Stimulated activated naive CD4-positive, alpha-beta T cell (primary cell): ENCODE measurements at regions not wholly inside any gene's neighbourhood (a gene's known extent, or its start where the extent isn't known, plus 50 kb on each side); places are given as distances from the start of the nearest gene placed in this dataset.

ENCODE experiments used
- DNase-seq, 6 experiments: peaks; one replicate each; lab custom pipeline; 2025; lab: John Stamatoyannopoulos, UW

DNA sequence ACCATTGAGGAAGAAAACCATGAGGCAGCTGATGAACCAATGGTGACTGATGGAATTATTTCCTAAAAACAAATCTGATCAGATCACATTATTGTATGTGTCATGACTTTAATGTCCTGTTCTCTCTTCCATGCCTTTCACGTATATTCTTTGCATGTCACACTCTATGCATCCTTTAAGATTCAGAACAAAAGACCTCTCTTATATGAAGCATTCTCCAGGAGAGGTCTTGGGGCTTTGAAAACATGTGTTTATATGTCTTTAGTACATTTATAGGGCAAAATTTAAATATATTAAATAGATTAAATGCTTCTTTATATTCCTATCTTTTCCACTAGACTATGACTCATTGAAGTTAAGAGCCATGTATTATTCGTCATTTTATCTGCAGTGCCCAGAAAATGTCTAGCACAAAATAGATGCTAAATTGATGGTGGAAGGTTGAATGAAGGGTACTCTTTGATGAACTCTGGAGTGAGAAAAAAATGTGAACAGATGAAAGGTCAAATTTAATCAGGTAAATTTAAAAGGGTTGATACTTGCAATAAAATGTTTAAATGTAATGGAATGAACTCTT lies 196.3 kb downstream of the PSAT1 start:
- DNase-seq, result no peak

DNA sequence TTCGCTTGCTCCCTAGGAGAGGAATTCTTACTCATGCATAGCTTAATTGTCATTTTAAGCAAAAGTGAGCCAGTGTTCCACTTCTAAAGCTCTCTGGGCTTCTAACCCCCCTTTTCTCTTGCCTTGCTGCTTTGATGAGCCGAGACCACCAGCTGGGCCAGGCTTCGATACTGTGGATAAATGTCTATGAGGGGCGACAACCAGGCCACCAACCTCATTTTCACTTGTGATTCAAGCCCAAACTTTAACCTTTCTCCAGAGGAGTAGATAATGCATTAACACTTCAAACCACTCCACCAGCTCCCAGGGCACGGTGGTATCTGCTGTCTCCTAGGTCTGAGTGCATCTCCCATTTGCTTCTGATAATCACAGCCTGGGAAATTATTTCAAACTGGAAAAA lies 205.6 kb downstream of the PSAT1 start:
- DNase-seq, result no peak

DNA sequence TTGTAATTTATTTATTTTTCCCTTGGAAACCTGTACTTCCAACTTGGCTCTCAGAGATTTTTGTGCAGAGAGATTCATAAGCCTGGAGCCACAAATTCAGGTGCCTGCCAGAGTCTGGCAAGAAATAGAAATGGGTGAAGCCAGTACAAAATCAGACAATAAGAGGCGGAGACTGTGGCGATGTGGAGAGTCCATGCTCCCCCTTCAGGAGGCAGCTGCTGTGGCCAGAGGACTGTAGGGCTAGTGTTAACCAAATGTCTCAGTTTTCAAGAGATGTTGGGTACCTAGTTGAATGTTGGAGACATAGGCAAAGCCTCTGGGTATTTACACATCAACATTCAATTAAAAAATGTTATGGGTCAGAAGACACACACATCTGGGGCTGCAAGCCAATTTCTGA lies 208.6 kb downstream of the PSAT1 start:
- DNase-seq, result no peak

DNA sequence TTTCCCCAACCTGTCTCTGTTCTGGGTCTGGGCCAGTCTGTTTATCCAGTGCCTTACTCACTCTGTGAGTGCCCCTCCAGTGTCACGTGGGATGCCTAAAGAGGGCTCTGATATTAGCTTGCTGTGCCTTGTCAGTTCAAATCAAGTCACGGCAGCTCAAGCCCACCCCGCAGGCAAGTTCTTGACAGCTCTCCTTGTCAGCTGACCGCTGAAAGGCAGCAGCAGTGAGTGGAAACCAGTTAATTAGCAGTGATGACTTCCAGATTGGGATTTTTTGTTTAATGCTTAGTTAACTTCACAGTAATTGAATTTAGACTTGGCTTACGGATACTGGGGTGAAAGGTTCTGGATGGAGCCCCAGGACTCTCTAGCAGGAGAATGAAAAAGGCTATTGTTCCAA lies 210.1 kb downstream of the PSAT1 start:
- DNase-seq, result no peak

DNA sequence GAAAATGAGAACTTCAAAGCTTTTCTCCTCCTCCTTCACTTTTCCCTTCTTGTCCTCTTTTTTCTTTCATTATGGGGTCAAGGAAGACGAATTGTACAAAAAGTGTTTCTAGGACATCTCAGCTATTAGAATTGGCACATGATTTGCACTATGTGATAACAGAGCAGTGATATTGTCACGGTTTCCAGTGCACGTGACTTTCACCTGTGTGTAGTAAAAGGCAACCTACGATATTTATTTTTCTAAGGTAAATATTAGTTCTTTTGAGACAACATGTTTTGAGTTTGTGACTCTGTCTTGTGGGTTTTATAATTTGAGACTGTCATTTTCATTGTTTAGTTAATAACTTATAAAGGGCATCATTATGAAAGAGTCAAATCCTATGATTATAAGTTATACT lies 213.1 kb downstream of the PSAT1 start:
- DNase-seq, result no peak

DNA sequence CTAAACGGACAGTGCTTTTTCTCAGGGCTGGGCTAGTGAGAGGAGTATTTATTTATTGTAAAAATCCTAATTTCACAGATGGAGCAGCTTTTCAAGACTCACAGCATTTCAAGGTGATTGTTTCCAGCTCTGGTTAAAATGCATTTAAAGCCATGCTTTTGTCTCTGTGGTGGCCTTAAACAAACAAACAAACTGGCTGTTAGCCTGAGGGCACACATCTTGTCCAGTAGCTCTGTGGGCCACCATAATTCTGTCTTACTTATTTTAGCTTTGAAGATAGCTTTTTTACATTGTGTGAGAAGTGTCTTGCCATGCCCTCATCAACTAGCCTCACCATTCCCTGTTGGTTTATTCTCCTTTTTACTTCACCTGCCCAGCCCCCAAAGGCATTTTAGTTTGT lies 218.2 kb downstream of the PSAT1 start:
- DNase-seq, result no peak

DNA sequence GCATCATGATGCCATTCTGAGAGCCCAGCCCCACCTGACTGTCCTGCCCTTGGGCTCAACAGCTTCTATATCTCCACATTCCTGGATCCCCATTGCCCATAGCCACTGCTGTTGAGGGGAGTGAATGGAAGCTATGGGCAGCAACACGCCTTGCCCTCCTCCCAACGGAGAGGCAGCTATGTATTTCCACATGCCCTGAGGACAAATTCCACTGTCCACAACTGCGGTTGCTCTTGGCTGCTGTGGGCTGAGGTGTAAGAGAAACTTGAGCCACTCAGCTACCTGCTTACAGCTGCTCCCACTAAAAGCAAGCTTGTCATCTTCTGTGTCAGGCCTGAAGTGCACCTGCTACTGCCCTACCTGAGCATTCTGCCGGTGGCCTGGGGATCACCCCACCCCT lies 222.9 kb downstream of the PSAT1 start:
- no peak for DNase-seq

DNA sequence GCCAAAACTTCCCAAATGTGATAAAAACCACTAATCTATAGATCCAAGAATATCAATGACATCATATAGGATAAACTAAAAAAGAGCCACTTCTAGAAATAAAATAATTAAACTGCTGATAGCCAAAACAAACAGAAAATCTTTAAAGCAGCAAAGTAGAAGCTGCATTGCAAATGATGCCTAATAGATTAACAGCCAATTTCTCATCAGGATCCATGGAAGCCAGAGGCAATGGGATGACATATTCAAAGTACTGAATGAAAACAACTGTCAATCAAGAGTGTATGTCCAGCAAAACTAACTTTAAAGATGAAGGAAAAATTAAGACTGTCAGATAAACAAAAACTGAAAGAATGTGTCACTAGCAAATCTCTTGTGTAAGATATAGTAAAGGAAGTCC lies 224.8 kb downstream of the PSAT1 start:
- no peak for DNase-seq

DNA sequence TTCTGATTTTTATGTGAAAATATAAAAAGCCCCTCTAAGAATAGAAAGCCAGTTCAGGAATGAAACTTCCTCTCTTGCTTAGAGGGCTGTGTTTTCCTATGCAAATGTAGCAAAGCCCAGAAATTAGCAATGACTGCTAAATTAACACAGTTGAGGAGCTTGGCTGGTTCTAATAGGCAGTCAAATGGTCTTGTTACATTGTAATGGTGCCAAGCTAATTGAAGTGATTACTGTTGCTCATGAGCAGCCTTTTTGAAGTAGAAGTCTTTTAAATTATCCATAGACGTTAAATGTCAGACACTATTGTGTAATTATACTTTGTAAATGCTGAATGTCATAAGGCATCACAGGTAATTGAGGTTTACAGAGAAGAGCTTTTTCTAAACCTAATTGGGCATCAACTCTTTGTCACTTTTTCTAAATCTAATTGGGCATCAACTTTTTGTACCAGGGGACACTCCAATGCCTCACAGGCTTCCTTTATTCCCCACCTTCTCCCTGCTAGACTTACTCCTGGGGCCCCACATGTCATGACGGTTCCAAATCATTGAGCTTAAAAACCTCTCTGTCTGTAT lies 229.1 kb downstream of the PSAT1 start:
- DNase-seq, result no peak

DNA sequence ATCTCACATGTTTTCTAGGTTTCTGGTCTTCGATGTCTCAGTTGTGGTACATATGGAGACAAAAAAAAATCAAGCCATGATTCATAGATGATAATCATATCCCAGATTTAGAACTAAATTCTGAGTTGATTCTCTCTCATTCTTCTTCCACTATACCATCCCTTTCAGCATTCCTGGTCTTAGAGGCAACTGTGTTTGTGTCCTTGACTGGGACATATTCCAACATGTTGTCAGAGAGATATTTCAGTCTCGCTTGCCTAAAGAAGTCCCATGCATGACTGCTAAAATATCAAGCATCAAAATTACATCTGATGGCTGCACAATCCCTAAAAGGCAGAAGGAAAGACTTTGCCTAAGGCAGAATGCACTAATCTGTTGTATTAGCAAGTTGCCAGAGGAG lies 236.6 kb downstream of the PSAT1 start:
- no peak for DNase-seq

DNA sequence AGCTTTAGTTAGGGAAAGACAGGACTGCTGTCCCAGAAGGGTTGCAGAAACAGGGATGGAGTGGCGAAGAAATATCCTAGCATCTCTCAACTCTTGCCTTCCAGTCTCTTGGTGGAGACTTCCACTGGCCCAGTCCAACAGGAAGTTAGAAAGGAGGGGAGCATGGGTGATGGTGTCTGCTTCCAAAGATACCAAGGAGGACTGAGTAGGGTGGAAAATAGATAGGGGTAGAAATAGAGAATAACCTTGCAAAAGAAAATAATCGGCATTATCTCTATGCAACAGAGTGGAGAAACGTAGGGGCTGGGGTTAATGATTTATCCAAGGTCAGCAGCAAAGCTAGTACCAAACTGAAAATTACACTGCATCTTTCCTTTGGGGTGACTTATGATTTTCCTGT lies 242.3 kb downstream of the PSAT1 start:
- DNase-seq, result no peak

DNA sequence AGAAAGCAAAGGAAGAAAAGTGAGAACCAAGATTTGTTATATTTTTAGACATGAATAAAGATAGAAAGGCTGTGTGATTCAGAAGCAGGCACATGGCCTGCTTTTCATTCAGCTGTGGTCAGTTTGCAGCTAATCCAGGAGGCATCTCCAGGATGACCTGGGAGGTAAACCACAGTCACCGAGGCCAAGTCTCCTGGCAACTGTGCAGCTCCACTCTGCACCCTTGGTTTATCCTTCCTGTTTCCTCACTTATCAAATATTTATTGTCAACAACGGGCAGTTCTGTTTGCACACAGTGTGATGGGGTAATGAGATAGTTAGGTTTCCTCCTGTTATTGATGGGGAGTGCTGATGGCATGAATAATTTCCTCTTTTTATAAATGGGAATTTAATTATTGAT lies 243.0 kb downstream of the PSAT1 start:
- DNase-seq, result no peak

DNA sequence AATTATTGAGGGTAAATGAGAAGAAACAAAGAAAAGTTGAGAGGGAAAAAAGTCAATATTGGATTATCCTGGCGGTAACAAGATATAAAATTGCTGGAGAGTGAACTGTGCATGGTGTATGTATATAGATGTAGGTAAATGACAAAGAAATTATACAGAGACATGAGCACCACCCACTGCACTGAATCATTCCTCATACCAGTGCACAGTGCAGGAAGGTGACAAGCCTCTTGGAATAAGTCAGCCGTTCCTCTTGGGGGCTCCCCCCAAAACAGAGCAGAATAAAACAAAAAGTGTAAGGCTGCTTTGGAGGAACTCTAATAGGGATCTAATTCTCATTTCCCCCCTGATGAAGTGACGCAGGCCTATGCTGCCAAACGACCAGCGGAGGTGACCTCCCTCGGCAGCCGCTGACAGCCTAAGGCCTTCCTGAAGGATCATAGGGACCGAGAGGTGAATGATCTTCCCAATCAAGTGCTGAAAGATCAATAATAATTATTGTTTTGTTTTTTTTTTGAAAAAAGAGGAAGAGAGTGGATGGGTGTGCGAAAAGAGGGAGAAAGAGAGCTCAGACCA lies 245.0 kb downstream of the PSAT1 start:
- DNase-seq, result no peak

DNA sequence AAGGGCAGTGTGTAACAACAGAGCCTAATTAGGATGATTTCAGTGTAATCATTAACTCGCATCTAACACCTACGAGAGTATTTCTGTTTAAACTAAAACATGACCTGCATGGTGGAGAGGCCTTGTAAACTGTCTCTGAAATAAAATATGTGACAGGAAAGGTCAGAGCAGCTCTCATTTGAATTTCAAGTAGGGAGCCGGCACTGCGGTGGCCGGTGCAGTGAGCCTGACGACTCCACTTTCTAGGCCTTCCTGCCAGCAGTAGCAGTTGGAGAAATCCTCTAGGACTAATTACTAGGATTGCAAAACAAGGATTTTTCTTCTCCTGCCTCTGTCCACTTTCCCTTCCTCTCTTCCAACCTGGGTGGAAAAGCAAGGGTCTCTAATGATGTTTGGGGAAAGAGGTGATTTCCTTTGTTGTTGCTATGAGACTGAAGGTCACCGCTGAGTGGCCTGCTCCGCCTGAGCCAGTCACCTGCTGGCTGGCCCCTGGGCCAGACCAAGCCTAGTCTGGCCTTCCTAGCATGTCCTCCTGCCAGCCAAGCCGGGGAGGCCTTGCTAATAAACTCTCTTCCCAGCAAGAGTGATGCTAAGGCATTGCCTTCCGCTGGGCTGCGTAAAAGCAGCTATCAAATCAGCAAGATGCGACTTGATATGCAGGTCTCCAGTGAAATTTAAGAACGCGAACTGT lies 245.7 kb downstream of the PSAT1 start:
- no peak for DNase-seq

DNA sequence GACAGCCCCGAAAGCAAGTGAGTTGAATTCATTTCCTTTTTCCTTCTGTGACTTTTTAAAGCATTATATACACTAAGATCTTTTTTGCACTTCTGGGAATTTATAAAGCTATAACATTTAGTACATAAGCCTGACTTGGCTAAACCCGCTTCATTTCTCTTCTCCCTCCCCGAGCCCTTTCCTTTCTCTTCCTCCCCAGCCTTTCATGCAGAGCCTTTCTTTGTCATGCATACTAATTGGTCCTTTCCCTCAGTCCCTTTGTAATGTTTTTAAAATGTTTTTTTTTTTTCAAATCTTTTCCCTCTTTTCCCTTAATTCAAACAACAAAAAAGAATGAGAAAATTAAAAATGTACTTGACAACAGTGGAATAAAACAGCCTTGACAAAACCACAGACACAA lies 246.4 kb downstream of the PSAT1 start:
- no peak for DNase-seq

DNA sequence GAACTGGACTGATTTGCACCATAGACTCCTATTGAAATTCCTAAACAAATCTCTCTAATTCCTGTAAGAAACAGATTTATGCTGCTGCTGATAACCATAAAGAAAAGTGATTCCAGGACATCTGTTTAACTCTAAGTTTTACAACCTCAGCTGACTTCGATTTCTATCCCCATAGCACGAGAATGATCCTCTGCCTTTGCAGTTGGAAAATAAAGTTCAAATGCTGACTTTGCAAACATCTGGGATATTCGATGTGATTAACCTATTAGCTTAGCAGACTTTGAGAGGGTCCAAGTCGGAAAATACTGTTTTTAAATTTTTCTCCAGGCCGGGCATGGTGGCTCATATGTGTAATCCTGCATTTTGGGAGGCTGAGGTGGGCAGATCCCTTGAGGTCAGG lies 247.3 kb downstream of the PSAT1 start:
- no peak for DNase-seq

DNA sequence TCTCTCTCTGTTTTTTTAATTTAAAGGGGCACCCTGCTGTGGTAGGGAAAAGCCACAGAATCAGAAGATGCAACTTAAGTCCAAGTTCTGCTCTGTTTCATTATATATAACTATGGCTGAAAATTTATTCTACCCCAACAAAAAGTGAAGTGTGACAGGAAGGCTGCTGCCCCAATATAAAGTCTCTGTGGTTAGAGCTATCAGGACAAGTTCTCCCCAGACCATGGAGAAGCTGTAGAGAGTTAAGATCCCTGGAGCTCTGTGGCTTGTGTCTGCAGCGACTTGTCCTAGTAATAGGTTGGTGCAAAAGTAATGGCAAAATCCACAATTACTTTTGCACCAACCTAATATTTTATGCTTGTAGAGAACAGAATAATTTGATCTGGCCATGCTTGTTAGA lies 250.9 kb downstream of the PSAT1 start:
- DNase-seq, result no peak

DNA sequence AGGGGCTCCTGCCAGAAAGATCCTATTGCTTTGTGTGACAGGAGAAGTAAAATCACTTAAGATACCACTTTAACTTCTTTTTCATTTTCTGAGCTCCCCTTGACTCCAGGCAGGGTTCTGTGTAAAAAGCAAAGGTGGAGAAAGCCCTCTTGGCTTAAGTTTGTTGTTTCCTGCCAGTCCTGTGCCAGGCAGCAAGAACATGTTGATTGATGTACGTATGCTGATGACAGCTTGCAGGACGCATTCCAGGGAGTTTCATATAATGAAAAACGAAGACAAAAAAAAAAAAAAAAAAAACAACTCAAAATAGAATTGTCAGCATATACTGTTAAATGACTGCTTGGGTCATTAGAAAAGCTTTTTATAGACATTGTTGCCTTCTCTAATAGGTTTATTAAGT lies 251.7 kb downstream of the PSAT1 start:
- DNase-seq, result no peak

DNA sequence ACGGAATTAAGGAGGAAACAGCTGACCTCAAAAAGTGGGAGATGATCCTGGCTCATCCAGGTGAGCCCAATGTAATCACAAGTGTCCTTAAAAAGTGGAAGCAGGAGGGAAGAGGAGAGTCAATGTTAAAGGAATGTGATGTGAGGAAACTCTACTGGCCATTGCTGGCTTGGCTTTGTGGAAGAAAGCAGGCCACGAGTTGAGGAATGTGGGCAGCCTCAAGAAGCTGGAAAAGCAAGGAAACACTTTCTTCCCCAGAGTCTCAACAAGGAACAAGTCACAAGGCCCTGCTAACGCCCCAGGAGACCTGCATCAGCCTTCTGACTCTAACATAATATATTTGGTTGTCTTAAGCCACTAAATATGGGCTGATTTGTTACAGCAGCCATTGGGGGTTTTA lies 252.8 kb downstream of the PSAT1 start:
- DNase-seq, result no peak

DNA sequence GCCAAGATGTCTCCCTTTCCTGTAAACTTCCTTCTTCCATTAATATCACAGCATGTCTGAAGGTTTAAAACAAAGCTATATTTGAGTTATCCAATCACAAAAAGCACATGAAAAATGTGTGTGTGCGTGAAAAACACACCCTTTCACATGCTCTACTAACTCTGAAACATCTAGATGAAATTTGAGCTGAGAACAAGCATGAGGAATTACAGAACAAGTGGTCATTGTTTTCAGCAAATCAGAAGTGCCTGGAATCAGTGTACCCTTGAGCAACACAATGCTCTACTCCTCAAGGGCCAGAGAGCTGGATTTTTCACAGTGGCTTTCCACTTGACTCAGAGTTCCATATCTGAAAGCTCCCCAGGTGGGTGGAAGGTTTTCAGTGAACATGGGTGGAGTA lies 255.9 kb downstream of the PSAT1 start:
- no peak for DNase-seq

DNA sequence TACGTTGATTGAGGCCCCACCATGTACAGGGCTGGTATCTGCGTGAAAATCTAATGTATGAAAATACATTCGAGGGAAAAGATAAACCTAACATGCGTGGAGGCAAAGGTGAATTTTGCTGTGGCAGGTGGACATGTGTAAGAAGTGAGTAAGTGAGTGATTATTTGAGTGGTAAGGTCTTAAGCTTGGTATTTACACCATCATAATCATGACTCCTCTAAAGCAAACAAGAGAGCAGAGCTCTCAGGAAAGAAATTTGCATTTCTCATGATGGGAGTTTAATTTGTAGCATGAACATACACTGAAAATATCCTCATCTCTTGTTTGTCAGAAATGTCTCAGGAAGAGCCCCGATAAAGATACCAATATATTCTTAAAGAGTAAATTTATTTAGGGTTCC lies 260.6 kb downstream of the PSAT1 start:
- no peak for DNase-seq

DNA sequence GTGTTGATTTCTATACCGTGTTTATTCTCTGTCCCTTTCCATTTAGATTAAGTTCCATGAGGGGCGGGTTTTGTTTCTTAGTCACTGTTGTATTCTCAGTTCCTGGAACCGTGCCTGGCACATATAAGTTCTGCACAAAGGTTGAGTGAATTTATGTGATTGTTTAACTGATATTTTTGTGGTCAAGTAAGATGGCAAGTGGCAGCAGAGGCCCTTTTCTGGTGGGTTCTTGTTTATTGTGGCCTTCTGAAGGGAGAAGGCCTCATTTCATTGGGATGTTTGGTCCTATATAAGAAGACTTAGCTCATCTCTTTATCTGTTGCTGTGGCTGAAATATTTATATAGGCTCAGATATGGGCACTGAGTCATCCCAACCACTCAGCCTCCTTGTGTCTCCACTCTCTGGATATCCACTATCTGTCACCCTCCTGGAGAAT lies 262.5 kb downstream of the PSAT1 start:
- no peak for DNase-seq

DNA sequence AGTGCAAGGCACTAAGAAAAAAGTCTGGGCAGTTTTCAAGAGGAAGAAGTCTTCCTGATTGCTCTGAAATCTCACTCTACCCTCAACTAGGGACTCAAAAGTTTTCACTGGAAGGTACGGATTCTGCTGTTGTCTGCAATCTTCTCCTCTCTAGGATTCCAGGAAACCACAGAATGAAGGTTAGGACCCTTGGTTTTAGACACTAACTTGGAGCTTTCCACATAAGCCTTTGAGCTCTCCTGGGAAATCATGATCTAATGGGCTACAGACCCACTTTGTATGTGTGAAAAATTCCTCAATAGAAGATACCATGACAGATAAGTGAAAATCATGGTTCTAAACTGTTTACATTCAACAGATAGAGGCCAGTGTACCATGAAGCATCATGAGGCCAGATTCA lies 265.1 kb downstream of the PSAT1 start:
- DNase-seq, result no peak

DNA sequence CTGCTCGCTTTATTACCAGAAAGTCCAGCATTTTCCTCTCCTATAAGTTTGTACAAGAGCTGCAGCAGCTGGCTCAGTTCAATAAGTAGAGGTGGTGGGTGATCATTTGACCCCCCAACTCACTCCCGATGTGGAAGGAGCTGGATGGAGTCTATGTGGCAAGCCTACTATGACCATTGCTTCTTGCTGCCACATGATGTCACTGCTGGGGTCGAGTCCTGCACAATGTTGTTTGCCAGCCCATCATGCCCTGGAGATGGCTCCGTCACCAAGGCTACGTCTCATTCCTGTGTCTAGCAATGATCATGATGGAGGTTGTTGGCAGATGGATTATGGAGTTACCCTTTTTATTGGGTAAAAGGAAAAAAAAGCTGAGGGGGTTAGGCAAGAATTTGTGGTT lies 266.3 kb downstream of the PSAT1 start:
- DNase-seq, result no peak
